Adrenal gland (tissue), 5 donors: ENCODE measurements at regions not wholly inside any gene's neighbourhood (a gene's known extent, or its start where the extent isn't known, plus 50 kb on each side); places are given as distances from the start of the nearest gene placed in this dataset.

ENCODE experiments used
- POLR2A ChIP-seq, 2 donors: fragments of 450-650 bp; IDR thresholded peaks; one replicate each; pipeline ENCODE4 v1.6.1; 2017; ENCODE audit warnings: antibody characterized with exemption in 2 of 2, mild to moderate bottlenecking in 2 of 2, moderate library complexity in 1 of 2
- TF ChIP-seq, protein P1 (sequence below), 6 experiments: fragments of 450-650 bp in 4 of 6; fragments of 200-600 bp in 2 of 6; sonication (generic) in 1 of 6; IDR thresholded peaks; 1 replicate in 5 of 6; 2 replicates in 1 of 6; pipeline versions ENCODE4 v1.5.1 to v1.8.0; 2016 to 2021; ENCODE audit warnings: antibody characterized with exemption in 6 of 6, mild to moderate bottlenecking in 2 of 6, moderate library complexity in 1 of 6
- donor health status: DM: no; HTN: no; CAD: no.

DNA sequence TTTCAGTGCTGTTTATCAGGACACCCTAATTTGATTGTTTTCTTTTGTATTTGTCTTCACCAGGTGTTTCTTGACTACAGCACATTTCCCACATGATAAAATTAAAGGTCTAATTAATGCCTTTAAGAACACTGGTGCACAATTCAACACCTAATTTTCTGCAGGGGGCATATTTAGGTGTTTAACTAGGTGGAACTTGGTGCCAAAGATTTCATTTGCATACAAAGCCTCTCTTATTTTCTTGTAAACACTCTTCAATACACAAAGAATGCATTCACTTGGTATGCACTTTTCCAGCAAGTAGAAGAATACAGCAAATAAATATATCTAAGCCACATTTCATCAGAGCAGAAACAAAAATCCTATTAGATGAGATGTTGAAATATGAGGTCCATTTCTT is 646.2 kb upstream of the FOXG1 start:
- TF ChIP-seq, protein P1, sequence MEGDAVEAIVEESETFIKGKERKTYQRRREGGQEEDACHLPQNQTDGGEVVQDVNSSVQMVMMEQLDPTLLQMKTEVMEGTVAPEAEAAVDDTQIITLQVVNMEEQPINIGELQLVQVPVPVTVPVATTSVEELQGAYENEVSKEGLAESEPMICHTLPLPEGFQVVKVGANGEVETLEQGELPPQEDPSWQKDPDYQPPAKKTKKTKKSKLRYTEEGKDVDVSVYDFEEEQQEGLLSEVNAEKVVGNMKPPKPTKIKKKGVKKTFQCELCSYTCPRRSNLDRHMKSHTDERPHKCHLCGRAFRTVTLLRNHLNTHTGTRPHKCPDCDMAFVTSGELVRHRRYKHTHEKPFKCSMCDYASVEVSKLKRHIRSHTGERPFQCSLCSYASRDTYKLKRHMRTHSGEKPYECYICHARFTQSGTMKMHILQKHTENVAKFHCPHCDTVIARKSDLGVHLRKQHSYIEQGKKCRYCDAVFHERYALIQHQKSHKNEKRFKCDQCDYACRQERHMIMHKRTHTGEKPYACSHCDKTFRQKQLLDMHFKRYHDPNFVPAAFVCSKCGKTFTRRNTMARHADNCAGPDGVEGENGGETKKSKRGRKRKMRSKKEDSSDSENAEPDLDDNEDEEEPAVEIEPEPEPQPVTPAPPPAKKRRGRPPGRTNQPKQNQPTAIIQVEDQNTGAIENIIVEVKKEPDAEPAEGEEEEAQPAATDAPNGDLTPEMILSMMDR (IDR thresholded peaks at IDR 0.05) = no peak
- TF ChIP-seq POLR2A (IDR thresholded peaks at IDR 0.05) = no peak
